ENCODE measurements at regions not wholly inside any gene's neighbourhood (a gene's known extent, or its start where the extent isn't known, plus 50 kb on each side); places are given as distances from the start of the nearest gene placed in this dataset.

DNA sequence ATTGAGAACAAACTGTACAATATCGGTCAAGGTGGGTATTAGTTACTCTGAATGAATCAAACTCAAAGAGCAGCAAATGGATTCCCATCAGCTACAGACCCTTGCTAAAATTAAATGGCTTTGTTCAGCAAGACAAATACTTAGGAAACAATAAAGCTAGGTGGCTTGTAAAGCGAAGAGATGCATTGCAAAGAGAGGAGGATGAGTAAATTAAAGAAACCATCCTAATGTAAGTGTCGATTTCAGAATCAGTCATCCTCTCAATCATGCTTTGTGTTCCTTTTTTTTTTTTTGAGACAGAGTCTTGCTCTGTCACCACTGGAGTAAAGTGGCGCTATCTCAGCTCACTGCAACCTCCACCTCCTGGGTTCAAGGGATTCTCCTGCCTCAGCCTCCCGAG lies 359.2 kb upstream of the ZNF462 start:
- intact Hi-C loops (cut with DNase I; ENCODE audit: low total_unique reads), result no loop called here
- TF ChIP-seq, protein P1, sequence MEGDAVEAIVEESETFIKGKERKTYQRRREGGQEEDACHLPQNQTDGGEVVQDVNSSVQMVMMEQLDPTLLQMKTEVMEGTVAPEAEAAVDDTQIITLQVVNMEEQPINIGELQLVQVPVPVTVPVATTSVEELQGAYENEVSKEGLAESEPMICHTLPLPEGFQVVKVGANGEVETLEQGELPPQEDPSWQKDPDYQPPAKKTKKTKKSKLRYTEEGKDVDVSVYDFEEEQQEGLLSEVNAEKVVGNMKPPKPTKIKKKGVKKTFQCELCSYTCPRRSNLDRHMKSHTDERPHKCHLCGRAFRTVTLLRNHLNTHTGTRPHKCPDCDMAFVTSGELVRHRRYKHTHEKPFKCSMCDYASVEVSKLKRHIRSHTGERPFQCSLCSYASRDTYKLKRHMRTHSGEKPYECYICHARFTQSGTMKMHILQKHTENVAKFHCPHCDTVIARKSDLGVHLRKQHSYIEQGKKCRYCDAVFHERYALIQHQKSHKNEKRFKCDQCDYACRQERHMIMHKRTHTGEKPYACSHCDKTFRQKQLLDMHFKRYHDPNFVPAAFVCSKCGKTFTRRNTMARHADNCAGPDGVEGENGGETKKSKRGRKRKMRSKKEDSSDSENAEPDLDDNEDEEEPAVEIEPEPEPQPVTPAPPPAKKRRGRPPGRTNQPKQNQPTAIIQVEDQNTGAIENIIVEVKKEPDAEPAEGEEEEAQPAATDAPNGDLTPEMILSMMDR (IDR thresholded peaks at IDR 0.05), result no peak
- TF ChIP-seq POLR2A (IDR thresholded peaks at IDR 0.05), result no peak
- no peak for DNase-seq (ENCODE audit: low spot score in 2 of 2)
- H3K4me3 ChIP-seq (ENCODE audit: low read depth, poor library complexity, severe bottlenecking), result no peak overlapping the region
- 92% methylated on average over 5 of the region's 5 CpGs for WGBS, 2 donors

DNA sequence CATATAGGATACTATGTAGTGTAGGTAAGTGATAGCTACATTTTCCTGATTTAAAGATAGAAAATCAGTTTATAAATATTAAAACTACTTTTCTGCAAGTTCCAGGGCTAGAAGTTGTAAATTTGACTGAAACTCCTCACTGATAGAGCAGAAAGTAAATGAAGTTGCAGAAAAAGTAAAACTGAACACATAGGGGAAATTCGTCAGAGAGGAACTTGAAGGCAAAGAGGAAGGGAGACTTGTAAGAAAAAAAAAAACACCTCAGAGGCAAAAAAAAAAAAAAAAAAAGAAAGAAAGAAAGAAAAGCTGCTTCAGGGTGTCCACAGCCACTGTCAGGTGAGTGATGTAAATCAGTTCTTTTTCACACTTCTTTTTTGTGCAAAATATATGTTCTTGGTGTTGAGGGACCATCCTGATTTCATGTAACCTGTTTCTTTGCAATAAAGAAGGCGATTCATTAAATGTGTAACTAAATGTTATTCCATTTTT lies 336.2 kb upstream of the ZNF462 start:
- intact Hi-C loops (cut with DNase I; ENCODE audit: low total_unique reads), result no loop called here
- WGBS, 2 donors, result 75 to 78% methylated on average over 2 of the region's 2 CpGs
- TF ChIP-seq POLR2A (IDR thresholded peaks at IDR 0.05), result no peak
- TF ChIP-seq, protein P1 (IDR thresholded peaks at IDR 0.05), result no peak
- H3K4me3 ChIP-seq (ENCODE audit: low read depth, poor library complexity, severe bottlenecking), result no peak overlapping the region
- no peak for DNase-seq (ENCODE audit: low spot score in 2 of 2)

DNA sequence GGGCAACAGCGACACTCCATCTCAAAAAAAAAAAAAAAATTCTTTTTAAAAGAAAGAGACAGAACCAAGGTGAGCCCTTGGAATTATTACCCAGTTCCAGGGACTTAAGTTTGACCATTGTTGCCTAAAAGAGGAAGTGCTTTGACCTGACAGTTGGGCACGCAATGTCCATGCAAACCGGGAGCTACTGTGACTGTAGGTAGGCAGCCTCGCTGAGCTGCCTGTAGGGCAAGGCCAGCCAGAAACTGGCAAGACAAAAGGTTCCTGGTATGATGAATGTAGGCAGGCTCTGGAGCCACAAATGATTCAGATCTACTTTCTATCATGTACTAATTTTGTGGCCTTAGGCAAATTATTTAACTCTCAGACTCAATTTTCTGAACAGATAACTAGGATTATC lies 334.8 kb upstream of the ZNF462 start:
- no peak overlapping the region for H3K4me3 ChIP-seq (ENCODE audit: low read depth, poor library complexity, severe bottlenecking)
- intact Hi-C loops (cut with DNase I; ENCODE audit: low total_unique reads), result no loop called here
- WGBS, 2 donors, result 49 to 63% methylated on average over 4 of the region's 4 CpGs
- TF ChIP-seq POLR2A (IDR thresholded peaks at IDR 0.05), result no peak
- TF ChIP-seq, protein P1 (IDR thresholded peaks at IDR 0.05), result no peak
- DNase-seq (ENCODE audit: low spot score in 2 of 2), result no peak

DNA sequence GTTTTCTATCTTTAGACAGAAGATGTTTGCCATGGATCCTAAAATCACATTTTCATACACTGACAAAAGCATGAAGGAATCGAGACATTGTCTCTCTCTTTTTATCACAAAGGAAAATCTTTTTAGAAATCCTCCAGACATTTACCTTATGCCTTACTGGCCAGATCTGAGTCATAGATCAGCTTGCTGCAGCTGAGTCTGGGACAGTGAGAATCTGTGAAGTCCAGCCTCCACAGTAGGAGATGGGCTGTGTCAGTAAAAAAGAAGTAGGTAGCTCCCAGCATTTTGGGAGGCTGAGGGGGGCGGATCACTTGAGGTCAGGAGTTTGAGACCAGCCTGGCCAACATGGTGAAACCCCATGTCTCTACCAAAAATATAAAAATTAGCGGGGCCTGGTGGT lies 333.4 kb upstream of the ZNF462 start:
- no peak overlapping the region for H3K4me3 ChIP-seq (ENCODE audit: low read depth, poor library complexity, severe bottlenecking)
- DNase-seq (ENCODE audit: low spot score in 2 of 2), result no peak
- intact Hi-C loops (cut with DNase I; ENCODE audit: low total_unique reads), result no loop called here
- WGBS, 2 donors, result 84 to 87% methylated on average over 3 of the region's 3 CpGs
- no peak for TF ChIP-seq POLR2A (IDR thresholded peaks at IDR 0.05)
- TF ChIP-seq, protein P1 (IDR thresholded peaks at IDR 0.05), result no peak

DNA sequence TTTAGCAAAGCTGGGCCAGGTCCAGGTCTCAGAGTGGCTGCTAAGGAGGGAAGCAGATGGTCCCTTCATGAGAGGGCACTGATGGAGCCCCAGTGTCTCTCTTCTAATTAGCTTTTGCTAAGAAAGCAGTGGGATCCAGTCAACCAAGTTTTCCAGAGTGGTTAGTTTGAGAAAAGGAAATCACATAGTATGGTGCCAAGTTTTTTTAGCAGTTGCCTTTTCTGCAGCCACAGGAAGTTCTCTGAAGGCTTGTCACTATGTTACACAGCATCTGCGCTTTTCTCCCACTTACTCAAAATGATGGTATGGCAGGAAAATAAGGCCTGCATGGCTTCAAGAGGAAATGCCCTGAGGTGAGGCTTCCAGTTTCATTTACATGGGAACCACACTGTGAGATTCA lies 331.5 kb upstream of the ZNF462 start:
- no peak for TF ChIP-seq POLR2A (IDR thresholded peaks at IDR 0.05)
- TF ChIP-seq, protein P1 (IDR thresholded peaks at IDR 0.05), result no peak
- no peak for DNase-seq (ENCODE audit: low spot score in 2 of 2)
- WGBS, 2 donors, result 72 to 75% methylated on average over 1 of the region's 1 CpG
- H3K4me3 ChIP-seq (ENCODE audit: low read depth, poor library complexity, severe bottlenecking), result no peak overlapping the region
- intact Hi-C loops (cut with DNase I; ENCODE audit: low total_unique reads), result no loop called here

DNA sequence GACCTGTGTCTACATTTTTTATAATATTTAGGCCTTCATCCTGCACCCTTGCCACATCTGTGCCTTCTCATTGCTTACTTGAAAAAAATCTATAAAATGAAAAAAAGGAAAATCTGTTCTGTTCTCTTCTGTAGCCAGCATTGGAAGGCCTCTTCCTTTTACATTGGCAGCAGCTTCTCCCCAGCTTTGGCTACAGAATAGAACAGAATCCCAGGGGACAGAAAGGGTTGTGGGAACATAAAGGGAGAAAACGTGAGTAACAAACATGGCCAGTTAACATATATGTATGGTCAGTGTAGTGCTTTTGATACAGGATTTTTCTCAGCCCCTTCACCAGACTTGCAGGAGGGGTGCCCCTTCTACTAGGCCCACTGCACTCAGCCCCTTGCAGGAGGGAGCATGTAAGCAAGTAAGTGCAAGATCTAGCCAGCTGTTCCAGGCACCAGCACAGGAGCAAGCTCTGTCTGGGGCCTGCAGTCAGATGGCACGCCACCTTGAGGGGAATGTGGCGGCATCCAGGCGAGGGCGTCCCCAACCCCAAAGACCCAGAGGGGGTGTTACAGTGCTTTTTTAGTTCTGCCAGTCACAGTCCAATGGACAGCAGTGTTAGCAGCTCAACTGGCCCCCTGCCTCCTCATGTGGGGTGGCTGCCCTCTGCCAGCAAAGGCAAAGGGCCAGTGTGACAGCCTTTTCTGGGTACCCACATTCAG lies 330.5 kb upstream of the ZNF462 start:
- 87 to 90% methylated on average over 5 of the region's 5 CpGs for WGBS, 2 donors
- DNase-seq (ENCODE audit: low spot score in 2 of 2), result no peak
- intact Hi-C loops (cut with DNase I; ENCODE audit: low total_unique reads), result no loop called here
- no peak overlapping the region for H3K4me3 ChIP-seq (ENCODE audit: low read depth, poor library complexity, severe bottlenecking)
- TF ChIP-seq, protein P1 (IDR thresholded peaks at IDR 0.05), result no peak

Data from lower leg skin (tissue), 4 donors.